Tongue (tissue), 1 donor: ENCODE measurements at regions not wholly inside any gene's neighbourhood (a gene's known extent, or its start where the extent isn't known, plus 50 kb on each side); places are given as distances from the start of the nearest gene placed in this dataset.

ENCODE experiments used
- DNase-seq: peaks from one replicate; pipeline ENCODE4 v3.0.0-alpha.2; 2015

- DNase-seq = peak; percentile 72
Observed at GRCh38 chr5:139733698-139734538, 61.7 kb upstream of the PSD2 start.

GRCh38 chr5:139734539-139734916, 61.1 kb upstream of the PSD2 start:
- DNase-seq = no peak

GRCh38 chr5:139738193-139739149, 57.1 kb upstream of the PSD2 start:
- no peak for DNase-seq

- peak; percentile 5 for DNase-seq
Observed at GRCh38 chr5:139739150-139739974, 56.2 kb upstream of the PSD2 start.

GRCh38 chr5:139740138-139740991, 55.2 kb upstream of the PSD2 start:
- peak; percentile 24 for DNase-seq

GRCh38 chr5:139740992-139741672, 54.5 kb upstream of the PSD2 start:
- DNase-seq = no peak

- no peak for DNase-seq
Observed at GRCh38 chr5:139741823-139742172, 53.8 kb upstream of the PSD2 start.

- peak; percentile 1 for DNase-seq
Observed at GRCh38 chr5:139742173-139742903, 53.3 kb upstream of the PSD2 start.

GRCh38 chr5:139743001-139743771, 52.4 kb upstream of the PSD2 start:
- no peak for DNase-seq

GRCh38 chr5:139743804-139744203, 51.8 kb upstream of the PSD2 start:
- DNase-seq = no peak

GRCh38 chr5:139744471-139745131, 51.0 kb upstream of the PSD2 start:
- peak; percentile 95 for DNase-seq

- DNase-seq = peak; percentile 36
Observed at GRCh38 chr5:139745132-139745799, 50.3 kb upstream of the PSD2 start.

GRCh38 chr5:139745800-139746690, 49.6 kb upstream of the PSD2 start:
- DNase-seq = peak; percentile 94
